K562 (cell line): ENCODE measurements at regions not wholly inside any gene's neighbourhood (a gene's known extent, or its start where the extent isn't known, plus 50 kb on each side); places are given as distances from the start of the nearest gene placed in this dataset.

Source experiments
- CTCF ChIP-seq, 3 experiments: IDR thresholded peaks in 2 of 3; conservative IDR thresholded peaks in 1 of 3; 2 replicates each; pipeline ENCODE4 v1.5.1; 2011 to 2012; ENCODE audit warnings: low read length in 3 of 3, mild to moderate bottlenecking in 3 of 3, control low read depth in 2 of 3, improper control_type of control experiment in 1 of 3, inconsistent platforms in 1 of 3, low read depth in 1 of 3, mixed read lengths in 1 of 3, moderate library complexity in 1 of 3; ENCODE audit not compliant: insufficient read depth in 2 of 3
- DPF2 ChIP-seq: fragments of 450-650 bp; IDR thresholded peaks from 2 replicates; pipeline ENCODE4 v1.6.1; 2016
- FOSL1 ChIP-seq: fragments of 200-800 bp; sonication (Bioruptor generic); conservative IDR thresholded peaks from 2 replicates; pipeline ENCODE4 v1.6.1; 2016; ENCODE audit warnings: missing genetic modification characterization, missing compliant biosample characterization
- RAD21 ChIP-seq, 2 experiments: fragments of 250-450 bp in 1 of 2; fragments of 450-650 bp in 1 of 2; sonication (Bioruptor Pico) in 1 of 2; formaldehyde crosslinking in 1 of 2; IDR thresholded peaks in 1 of 2; conservative IDR thresholded peaks in 1 of 2; 2 replicates each; pipeline versions ENCODE4 v1.4.0 to v1.8.0; 2020 to 2022; ENCODE audit warnings: mild to moderate bottlenecking in 2 of 2, moderate library complexity in 1 of 2
- REST ChIP-seq, 2 experiments: fragments of 450-650 bp; formaldehyde crosslinking in 1 of 2; IDR thresholded peaks; 2 replicates each; pipeline versions ENCODE4 v1.4.0 to v1.6.1; 2014 to 2020; ENCODE audit warnings: mild to moderate bottlenecking in 2 of 2, borderline replicate concordance in 1 of 2, low read depth in 1 of 2
- SP1 ChIP-seq: sonication (generic); formaldehyde crosslinking; IDR thresholded peaks from 2 replicates; pipeline ENCODE4 v1.8.1; 2022; ENCODE audit warnings: mild to moderate bottlenecking, missing genetic modification reagents
- TFAM ChIP-seq: fragments of 250-450 bp; sonication (Bioruptor Pico); conservative IDR thresholded peaks from 2 replicates; pipeline ENCODE4 v1.5.0; 2021; ENCODE audit warnings: mild to moderate bottlenecking, moderate library complexity

GRCh38 chr3:181178991-181179390, 189.5 kb upstream of the DNAJC19 start:
- no peak for TF ChIP-seq CTCF (IDR thresholded peaks at IDR 0.05 in 2 of 3, conservative IDR thresholded peaks at IDR 0.05 in 1 of 3; ENCODE audit: insufficient read depth in 2 of 3, low read depth in 1 of 3, low read length in 3 of 3)
- no peak for TF ChIP-seq FOSL1
- no peak for TF ChIP-seq REST (IDR thresholded peaks at IDR 0.05; ENCODE audit: borderline replicate concordance)
- no peak for TF ChIP-seq REST (CRISPR knock-in tag; IDR thresholded peaks at IDR 0.05; ENCODE audit: low read depth)
- TF ChIP-seq DPF2: no peak
- no peak for TF ChIP-seq TFAM (CRISPR knock-in tag)
- TF ChIP-seq RAD21 (CRISPR knock-in tag; conservative IDR thresholded peaks at IDR 0.05 in 1 of 2, IDR thresholded peaks at IDR 0.05 in 1 of 2): no peak
- no peak for TF ChIP-seq SP1
